Cardiac fibroblast (primary cell): ENCODE measurements at regions not wholly inside any gene's neighbourhood (a gene's known extent, or its start where the extent isn't known, plus 50 kb on each side); places are given as distances from the start of the nearest gene placed in this dataset.
A peak's percentile ranks its signal among the peaks of the same experiment; 100 is the strongest.

Experiments
- DNase-seq, 2 donors: peaks; one replicate each; pipeline versions ENCODE4 v3.0.0 to v3.0.0-alpha.2; 2010; ENCODE audit warnings: low read depth in 2 of 2
- H3K4me3 ChIP-seq, 2 donors: replicated peaks in 1 of 2; 1 replicate in 1 of 2; 2 replicates in 1 of 2; pipeline ENCODE4 v1.5.1; 2011; ENCODE audit warnings: low read depth in 2 of 2, low read length in 2 of 2, mild to moderate bottlenecking in 2 of 2, moderate library complexity in 1 of 2
- TF ChIP-seq, protein P1 (sequence below): IDR thresholded peaks from one replicate; pipeline ENCODE4 v1.5.1; 2011; ENCODE audit warnings: low read depth, mild to moderate bottlenecking, low read length, inconsistent platforms

DNA sequence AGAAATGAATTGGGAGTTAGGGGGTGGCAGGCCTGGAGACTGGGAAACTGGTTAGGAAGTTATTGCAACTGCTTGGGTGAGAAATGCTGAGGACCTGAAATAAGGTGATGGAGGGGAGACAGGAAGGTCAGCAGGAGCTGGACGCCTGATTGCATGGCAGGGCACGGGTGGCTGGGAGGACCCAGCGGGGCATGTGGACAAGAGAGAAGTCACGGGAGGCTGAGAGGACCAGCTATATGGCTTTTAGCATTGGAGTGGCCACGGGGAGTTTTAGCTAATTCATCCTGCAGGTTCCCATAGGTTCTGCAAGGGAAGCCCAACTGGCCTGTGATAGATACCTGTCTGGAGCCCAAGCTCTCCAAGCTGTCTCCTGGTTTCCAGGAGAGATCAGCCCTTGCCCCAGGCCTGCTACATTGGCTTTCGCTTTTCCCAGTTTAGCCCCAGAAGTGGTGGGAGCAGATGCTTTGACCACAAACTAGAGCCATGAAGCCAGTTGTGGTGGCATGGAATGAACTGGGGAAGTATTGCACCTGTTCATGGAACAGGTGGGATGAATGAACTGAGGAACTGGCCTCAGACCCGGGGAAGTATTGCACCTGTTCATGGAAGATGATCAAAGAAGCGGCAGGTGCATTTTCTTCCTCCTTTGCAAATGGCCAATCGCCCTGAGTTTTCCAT lies 93.6 kb upstream of the TAF1B start:
- no peak for DNase-seq
- no peak overlapping the region for H3K4me3 ChIP-seq
- TF ChIP-seq, protein P1, sequence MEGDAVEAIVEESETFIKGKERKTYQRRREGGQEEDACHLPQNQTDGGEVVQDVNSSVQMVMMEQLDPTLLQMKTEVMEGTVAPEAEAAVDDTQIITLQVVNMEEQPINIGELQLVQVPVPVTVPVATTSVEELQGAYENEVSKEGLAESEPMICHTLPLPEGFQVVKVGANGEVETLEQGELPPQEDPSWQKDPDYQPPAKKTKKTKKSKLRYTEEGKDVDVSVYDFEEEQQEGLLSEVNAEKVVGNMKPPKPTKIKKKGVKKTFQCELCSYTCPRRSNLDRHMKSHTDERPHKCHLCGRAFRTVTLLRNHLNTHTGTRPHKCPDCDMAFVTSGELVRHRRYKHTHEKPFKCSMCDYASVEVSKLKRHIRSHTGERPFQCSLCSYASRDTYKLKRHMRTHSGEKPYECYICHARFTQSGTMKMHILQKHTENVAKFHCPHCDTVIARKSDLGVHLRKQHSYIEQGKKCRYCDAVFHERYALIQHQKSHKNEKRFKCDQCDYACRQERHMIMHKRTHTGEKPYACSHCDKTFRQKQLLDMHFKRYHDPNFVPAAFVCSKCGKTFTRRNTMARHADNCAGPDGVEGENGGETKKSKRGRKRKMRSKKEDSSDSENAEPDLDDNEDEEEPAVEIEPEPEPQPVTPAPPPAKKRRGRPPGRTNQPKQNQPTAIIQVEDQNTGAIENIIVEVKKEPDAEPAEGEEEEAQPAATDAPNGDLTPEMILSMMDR: no peak

DNA sequence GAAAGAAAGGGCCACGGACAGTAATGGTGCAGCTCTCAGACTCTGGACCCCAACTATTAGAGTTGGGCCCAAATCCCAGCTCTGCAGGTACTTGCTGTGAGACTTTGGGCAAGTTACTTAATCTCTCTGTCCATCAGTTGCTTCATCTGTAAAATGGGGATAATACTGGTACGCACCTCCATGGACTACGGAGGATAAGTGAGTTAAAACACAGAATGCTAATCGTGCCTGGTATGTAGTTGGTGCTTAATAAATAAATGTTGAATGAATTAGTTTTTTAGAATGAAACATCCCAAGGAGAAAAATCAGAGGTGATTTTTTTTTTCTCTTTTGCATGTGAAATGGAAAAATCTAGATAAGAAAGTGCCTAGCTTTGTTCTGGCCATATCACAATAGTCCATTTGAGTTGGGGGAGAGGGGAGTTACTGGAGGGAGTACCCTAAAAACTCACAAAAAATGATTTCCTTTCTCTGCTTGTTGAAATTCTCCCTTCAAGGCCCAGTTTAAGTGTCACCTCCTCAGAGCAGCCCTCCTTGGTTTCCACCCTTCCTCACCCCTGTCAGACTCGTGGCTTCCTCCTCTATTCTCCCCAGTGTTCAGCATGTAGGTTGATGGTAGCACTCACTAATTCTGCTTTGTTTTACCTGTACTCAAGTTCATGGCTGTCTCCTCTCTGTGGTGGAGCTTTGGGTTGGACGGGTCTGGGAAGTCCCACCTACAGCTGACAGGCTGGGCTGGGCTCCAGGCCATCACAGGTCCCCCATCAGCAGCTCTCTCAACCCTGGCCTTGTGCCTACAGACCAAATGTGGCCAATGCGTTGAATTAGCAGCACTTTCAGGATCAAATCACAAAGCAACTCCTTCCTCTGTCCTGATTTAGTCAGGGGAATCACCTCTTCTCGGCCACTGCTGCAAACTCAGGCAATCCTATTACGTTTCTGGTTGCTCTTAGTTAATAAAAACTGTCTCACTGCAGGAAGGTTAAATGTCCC lies 92.8 kb upstream of the TAF1B start:
- TF ChIP-seq, protein P1: no peak
- DNase-seq: no peak
- no peak overlapping the region for H3K4me3 ChIP-seq

DNA sequence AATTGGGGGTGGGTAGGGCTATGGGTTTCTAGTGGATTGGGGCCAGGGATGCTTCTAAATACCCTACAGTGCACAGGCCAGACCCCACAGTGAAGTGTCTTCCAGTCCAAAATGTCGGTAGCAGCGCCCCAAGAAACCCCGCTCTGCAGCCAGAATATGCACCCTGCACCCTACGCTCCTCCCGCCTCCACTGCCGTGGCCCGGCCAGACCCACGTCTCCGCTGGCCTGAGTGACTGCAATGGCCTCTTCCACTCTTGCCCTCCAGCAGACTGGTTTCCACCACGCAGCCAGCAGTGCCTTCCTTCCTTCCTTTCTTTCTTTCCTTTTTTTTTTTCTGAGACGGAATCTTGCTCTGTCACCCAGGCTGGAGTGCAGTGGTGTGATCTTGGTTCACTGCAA lies 91.4 kb upstream of the TAF1B start:
- no peak for DNase-seq
- TF ChIP-seq, protein P1: no peak
- no peak overlapping the region for H3K4me3 ChIP-seq

DNA sequence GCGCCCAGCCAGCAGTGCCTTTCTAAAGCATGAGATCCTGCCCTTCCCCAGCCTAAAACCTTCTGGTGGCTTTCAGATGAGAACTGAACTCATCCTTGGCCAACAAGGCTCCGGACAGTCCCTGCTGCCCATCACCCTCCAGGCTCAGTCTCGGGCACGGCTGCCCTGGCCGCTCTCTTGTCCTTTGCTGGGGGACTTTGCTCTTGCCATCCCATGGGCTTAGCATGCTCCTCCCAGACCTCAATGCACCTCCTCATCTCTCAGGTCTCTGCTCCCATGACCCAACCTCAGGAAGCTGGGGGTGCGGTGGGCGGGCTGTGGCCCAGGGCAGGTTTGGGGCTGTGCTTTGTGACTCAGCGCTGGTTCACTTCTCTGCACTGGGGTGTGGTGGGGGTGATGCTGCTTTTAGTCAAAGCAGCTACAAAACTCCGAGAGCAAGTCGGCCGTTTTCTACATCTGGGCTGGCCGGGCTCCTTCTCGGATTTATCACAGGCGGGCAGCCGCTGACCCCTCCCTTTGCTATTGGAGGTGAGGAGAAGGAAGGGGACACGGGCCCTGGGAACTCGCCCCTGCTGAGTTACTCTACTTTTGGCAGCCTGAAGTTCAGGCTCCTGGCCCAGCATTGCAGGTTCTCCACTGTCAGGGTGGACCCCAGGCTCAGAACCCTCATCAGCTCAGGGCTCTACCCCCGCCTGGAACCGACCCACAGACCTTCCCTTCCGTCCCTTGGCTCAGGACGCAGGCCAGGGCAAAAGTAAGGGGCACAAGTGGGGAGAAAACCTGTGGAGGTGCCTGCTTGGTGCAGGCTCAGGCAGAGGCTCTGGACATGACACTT lies 90.6 kb upstream of the TAF1B start:
- H3K4me3 ChIP-seq: peak overlapping the region in 1 of 2 donors; percentile 37
- DNase-seq: peak; percentile 44 to 80
- TF ChIP-seq, protein P1: no peak

DNA sequence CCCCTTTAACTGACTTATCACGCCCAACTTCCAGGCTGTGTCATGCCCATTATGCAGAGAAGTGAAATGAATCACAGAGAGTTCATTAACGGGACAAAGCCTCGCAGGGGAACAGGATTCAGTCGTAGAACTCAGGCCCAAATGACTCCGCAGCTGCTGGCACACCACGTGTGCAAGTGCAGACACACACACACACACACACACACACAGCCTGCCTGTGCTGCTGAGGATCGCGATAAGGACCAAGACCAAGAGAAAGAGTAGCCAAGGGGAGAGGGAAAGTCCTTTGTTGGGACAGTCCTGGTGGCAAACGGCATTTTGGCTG lies 90.0 kb upstream of the TAF1B start:
- peak; percentile 94 to 95 for DNase-seq
- no peak overlapping the region for H3K4me3 ChIP-seq
- TF ChIP-seq, protein P1: no peak

DNA sequence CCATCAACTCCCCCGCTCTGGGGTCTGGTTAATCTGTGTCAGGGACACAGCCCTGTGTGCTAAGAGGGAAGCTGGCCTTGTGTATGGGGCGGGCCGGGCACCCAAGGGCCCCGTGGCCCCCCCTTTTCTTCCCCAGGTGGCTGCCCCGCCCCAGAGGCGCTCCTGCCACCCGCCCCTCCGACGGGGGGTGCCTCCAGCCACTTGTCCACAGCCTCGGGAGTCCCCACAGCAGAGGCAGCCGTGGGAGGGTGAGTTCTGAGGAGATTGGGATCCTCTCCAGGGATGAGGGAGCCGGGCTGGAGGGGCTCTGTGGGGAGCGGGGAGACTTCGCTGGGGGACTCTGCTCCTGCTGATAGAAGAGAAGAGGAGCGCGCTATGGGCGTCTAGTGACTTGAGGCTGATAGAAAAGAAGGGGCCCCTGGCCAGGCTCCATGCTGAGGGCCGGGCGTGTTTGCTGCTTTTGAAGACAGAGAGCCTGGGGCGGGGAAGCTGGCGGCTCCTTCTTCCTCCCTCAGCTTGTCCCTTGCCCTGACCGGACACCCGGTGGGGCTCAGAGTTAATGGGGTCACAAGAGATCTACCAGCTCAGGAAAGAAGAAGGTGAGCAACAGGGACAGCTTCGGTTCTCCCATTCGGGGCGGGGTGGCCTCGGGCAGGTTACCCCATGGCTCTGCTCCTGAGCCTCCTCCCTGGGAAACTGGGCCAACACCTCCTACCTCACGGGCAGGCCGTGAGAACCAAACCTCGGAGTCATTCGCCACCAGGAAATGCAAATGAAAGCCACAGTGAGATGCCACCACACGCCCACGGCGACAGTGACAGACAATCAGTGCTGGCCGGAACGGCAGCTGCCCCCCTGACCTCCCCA lies 89.4 kb upstream of the TAF1B start:
- H3K4me3 ChIP-seq: no peak overlapping the region
- TF ChIP-seq, protein P1: no peak
- DNase-seq: no peak
